ENCODE measurements at regions not wholly inside any gene's neighbourhood (a gene's known extent, or its start where the extent isn't known, plus 50 kb on each side); places are given as distances from the start of the nearest gene placed in this dataset.

GRCh38 chr20:22652681-22653588 lies 68.6 kb upstream of the FOXA2 start:
- no peak for DNase-seq

GRCh38 chr20:22653658-22654642 lies 69.6 kb upstream of the FOXA2 start:
- DNase-seq: no peak

- DNase-seq: no peak
Observed at GRCh38 chr20:22663528-22664025, 79.2 kb upstream of the FOXA2 start.

GRCh38 chr20:22667198-22667597 lies 82.8 kb upstream of the FOXA2 start:
- DNase-seq: no peak

- DNase-seq: no peak
Observed at GRCh38 chr20:22672191-22672590, 87.8 kb upstream of the FOXA2 start.

GRCh38 chr20:22673467-22673866 lies 89.1 kb upstream of the FOXA2 start:
- no peak for DNase-seq

GRCh38 chr20:22675341-22675740 lies 91.0 kb upstream of the FOXA2 start:
- DNase-seq: no peak

GRCh38 chr20:22678678-22679077 lies 94.3 kb upstream of the FOXA2 start:
- DNase-seq: no peak

- no peak for DNase-seq
Observed at GRCh38 chr20:22679197-22679596, 94.8 kb upstream of the FOXA2 start.

GRCh38 chr20:22680031-22680740 lies 95.8 kb upstream of the FOXA2 start:
- no peak for DNase-seq

GRCh38 chr20:22681591-22682248 lies 97.3 kb upstream of the FOXA2 start:
- DNase-seq: no peak

- no peak for DNase-seq
Observed at GRCh38 chr20:22682381-22682780, 98.0 kb upstream of the FOXA2 start.

GRCh38 chr20:22684072-22684762 lies 99.8 kb upstream of the FOXA2 start:
- DNase-seq: no peak

- no peak for DNase-seq
Observed at GRCh38 chr20:22684763-22685443, 100.5 kb upstream of the FOXA2 start.

- DNase-seq: no peak
Observed at GRCh38 chr20:22686097-22686496, 101.7 kb upstream of the FOXA2 start.

GRCh38 chr20:22687676-22688349 lies 103.4 kb upstream of the FOXA2 start:
- no peak for DNase-seq

GRCh38 chr20:22688485-22688884 lies 104.1 kb upstream of the FOXA2 start:
- no peak for DNase-seq

- no peak for DNase-seq
Observed at GRCh38 chr20:22689266-22689665, 104.9 kb upstream of the FOXA2 start.

- no peak for DNase-seq
Observed at GRCh38 chr20:22690000-22690399, 105.6 kb upstream of the FOXA2 start.

- no peak for DNase-seq
Observed at GRCh38 chr20:22690616-22691179, 106.3 kb upstream of the FOXA2 start.

Measured in activated CD4-positive, alpha-beta T cell treated with anti-CD3 and anti-CD28 coated beads for 4 hours (primary cell).